ENCODE measurements at regions not wholly inside any gene's neighbourhood (a gene's known extent, or its start where the extent isn't known, plus 50 kb on each side); places are given as distances from the start of the nearest gene placed in this dataset.

GRCh38 chr4:125526420-125526819 is 211.7 kb downstream of the FAT4 start:
- H3K4me3 ChIP-seq (ENCODE audit: low read depth, low read length) = no peak overlapping the region
- peak; percentile 32 for TF ChIP-seq CTCF (conservative IDR thresholded peaks at IDR 0.05; ENCODE audit: low read depth, low read length)
- no peak for DNase-seq (ENCODE audit: low read depth)

GRCh38 chr4:125527681-125528080 is 212.9 kb downstream of the FAT4 start:
- no peak overlapping the region for H3K4me3 ChIP-seq (ENCODE audit: low read depth, low read length)
- TF ChIP-seq CTCF (conservative IDR thresholded peaks at IDR 0.05; ENCODE audit: low read depth, low read length) = no peak
- DNase-seq (ENCODE audit: low read depth) = no peak

- no peak for TF ChIP-seq CTCF (conservative IDR thresholded peaks at IDR 0.05; ENCODE audit: low read depth, low read length)
- H3K4me3 ChIP-seq (ENCODE audit: low read depth, low read length) = no peak overlapping the region
- no peak for DNase-seq (ENCODE audit: low read depth)
These were observed 214.3 kb downstream of the FAT4 start for GRCh38 chr4:125529071-125529470.

GRCh38 chr4:125538670-125539069 is 223.9 kb downstream of the FAT4 start:
- no peak overlapping the region for H3K4me3 ChIP-seq (ENCODE audit: low read depth, low read length)
- no peak for TF ChIP-seq CTCF (conservative IDR thresholded peaks at IDR 0.05; ENCODE audit: low read depth, low read length)
- DNase-seq (ENCODE audit: low read depth) = no peak

GRCh38 chr4:125539691-125540090 is 224.9 kb downstream of the FAT4 start:
- H3K4me3 ChIP-seq (ENCODE audit: low read depth, low read length) = no peak overlapping the region
- DNase-seq (ENCODE audit: low read depth) = no peak
- no peak for TF ChIP-seq CTCF (conservative IDR thresholded peaks at IDR 0.05; ENCODE audit: low read depth, low read length)

- DNase-seq (ENCODE audit: low read depth) = no peak
- TF ChIP-seq CTCF (conservative IDR thresholded peaks at IDR 0.05; ENCODE audit: low read depth, low read length) = no peak
- no peak overlapping the region for H3K4me3 ChIP-seq (ENCODE audit: low read depth, low read length)
These were observed 227.2 kb downstream of the FAT4 start for GRCh38 chr4:125541836-125542385.

GRCh38 chr4:125546272-125546671 is 231.5 kb downstream of the FAT4 start:
- TF ChIP-seq CTCF (conservative IDR thresholded peaks at IDR 0.05; ENCODE audit: low read depth, low read length) = no peak
- no peak overlapping the region for H3K4me3 ChIP-seq (ENCODE audit: low read depth, low read length)

More at GRCh38 chr4:125546272-125546671, 231.5 kb downstream of the FAT4 start:
- no peak for DNase-seq (ENCODE audit: low read depth)
